ENCODE measurements at regions not wholly inside any gene's neighbourhood (a gene's known extent, or its start where the extent isn't known, plus 50 kb on each side); places are given as distances from the start of the nearest gene placed in this dataset.
"Not testable (repeated sequence)": the region's sequence is repeated elsewhere in the genome, so short reads cannot be mapped to it uniquely, and the experiment has no call there.

GRCh38 chr13:79874396-79875360, 393.7 kb downstream of the NDFIP2 start:
- DNase-seq (ENCODE audit: low read depth in 2 of 2): no peak

- no peak for DNase-seq (ENCODE audit: low read depth in 2 of 2)
Measured at GRCh38 chr13:79871594-79871993, 390.6 kb downstream of the NDFIP2 start.

- DNase-seq (ENCODE audit: low read depth in 2 of 2): no peak
Measured at GRCh38 chr13:79870766-79871165, 389.8 kb downstream of the NDFIP2 start.

GRCh38 chr13:79870123-79870522, 389.2 kb downstream of the NDFIP2 start:
- DNase-seq (ENCODE audit: low read depth in 2 of 2): no peak

- DNase-seq (ENCODE audit: low read depth in 2 of 2): no peak
Measured at GRCh38 chr13:79869326-79869725, 388.4 kb downstream of the NDFIP2 start.

- DNase-seq (ENCODE audit: low read depth in 2 of 2): no peak
Measured at GRCh38 chr13:79867254-79867653, 386.3 kb downstream of the NDFIP2 start.

- no peak for DNase-seq (ENCODE audit: low read depth in 2 of 2)
Measured at GRCh38 chr13:79866436-79866835, 385.5 kb downstream of the NDFIP2 start.

GRCh38 chr13:79862515-79862914, 381.6 kb downstream of the NDFIP2 start:
- no peak for DNase-seq (ENCODE audit: low read depth in 2 of 2)

GRCh38 chr13:79861731-79862130, 380.8 kb downstream of the NDFIP2 start:
- DNase-seq (ENCODE audit: low read depth in 2 of 2): no peak

- DNase-seq (ENCODE audit: low read depth in 2 of 2): no peak
Measured at GRCh38 chr13:79860791-79861190, 379.8 kb downstream of the NDFIP2 start.

GRCh38 chr13:79859756-79860155, 378.8 kb downstream of the NDFIP2 start:
- DNase-seq (ENCODE audit: low read depth in 2 of 2): no peak

- no peak for DNase-seq (ENCODE audit: low read depth in 2 of 2)
Measured at GRCh38 chr13:79853251-79853650, 372.3 kb downstream of the NDFIP2 start.

- DNase-seq (ENCODE audit: low read depth in 2 of 2): no peak
Measured at GRCh38 chr13:79851318-79851717, 370.4 kb downstream of the NDFIP2 start.

- DNase-seq (ENCODE audit: low read depth in 2 of 2): no peak
Measured at GRCh38 chr13:79847882-79848592, 367.1 kb downstream of the NDFIP2 start.

- DNase-seq (ENCODE audit: low read depth in 2 of 2): no peak
Measured at GRCh38 chr13:79846386-79846785, 365.4 kb downstream of the NDFIP2 start.

- no peak for DNase-seq (ENCODE audit: low read depth in 2 of 2)
Measured at GRCh38 chr13:79837741-79838450, 356.9 kb downstream of the NDFIP2 start.

GRCh38 chr13:79836121-79836520, 355.2 kb downstream of the NDFIP2 start:
- DNase-seq (ENCODE audit: low read depth in 2 of 2): not testable (repeated sequence)

- DNase-seq (ENCODE audit: low read depth in 2 of 2): no peak
Measured at GRCh38 chr13:79834876-79835275, 353.9 kb downstream of the NDFIP2 start.

GRCh38 chr13:79833991-79834390, 353.0 kb downstream of the NDFIP2 start:
- DNase-seq (ENCODE audit: low read depth in 2 of 2): no peak

- DNase-seq (ENCODE audit: low read depth in 2 of 2): no peak
Measured at GRCh38 chr13:79831556-79831955, 350.6 kb downstream of the NDFIP2 start.

- DNase-seq (ENCODE audit: low read depth in 2 of 2): no peak
Measured at GRCh38 chr13:79830945-79831344, 350.0 kb downstream of the NDFIP2 start.

GRCh38 chr13:79830426-79830825, 349.5 kb downstream of the NDFIP2 start:
- DNase-seq (ENCODE audit: low read depth in 2 of 2): no peak

All from stimulated activated CD8-positive, alpha-beta memory T cell treated with anti-CD3 and anti-CD28 coated beads, Interleukin-7, amount 100 ng/mL, for 1 hour (primary cell).